ENCODE measurements at regions not wholly inside any gene's neighbourhood (a gene's known extent, or its start where the extent isn't known, plus 50 kb on each side); places are given as distances from the start of the nearest gene placed in this dataset.

DNA sequence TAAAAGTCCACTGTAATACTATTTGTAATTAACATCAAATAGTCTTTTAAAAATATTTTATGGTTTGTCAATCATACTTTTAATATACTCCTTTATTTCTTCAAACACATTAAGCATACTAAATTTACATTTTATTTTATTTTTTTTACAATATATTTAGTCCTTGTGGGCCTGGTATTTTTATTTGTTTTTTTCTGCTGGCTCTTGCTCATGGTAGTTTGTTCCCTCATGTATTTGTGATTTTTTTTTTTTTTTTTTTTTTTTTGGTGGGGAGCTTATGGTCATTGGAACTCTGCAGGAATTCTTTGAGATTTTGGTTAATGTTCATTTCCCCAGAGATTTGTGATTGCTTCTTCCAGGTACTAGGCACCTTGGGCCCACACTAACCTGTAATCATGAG is 185.5 kb downstream of the PDGFRA start:
- intact Hi-C loops (cut with DNase I; ENCODE audit: low total_unique reads) = no loop called here
- no peak overlapping the region for H3K27ac ChIP-seq
- H3K4me1 ChIP-seq = no peaks in the 10 kb centered on the region
- no peaks in the 10 kb centered on the region for H3K27me3 ChIP-seq
- H3K9me3 ChIP-seq = no peaks in the 10 kb centered on the region
- DNase-seq = no peak
- H3K36me3 ChIP-seq (ENCODE audit: low read depth, missing control alignments) = no peaks in the 10 kb centered on the region
- no peak overlapping the region for H3K4me3 ChIP-seq
- no peak for TF ChIP-seq POLR2A (IDR thresholded peaks at IDR 0.05)
- TF ChIP-seq, protein P1, sequence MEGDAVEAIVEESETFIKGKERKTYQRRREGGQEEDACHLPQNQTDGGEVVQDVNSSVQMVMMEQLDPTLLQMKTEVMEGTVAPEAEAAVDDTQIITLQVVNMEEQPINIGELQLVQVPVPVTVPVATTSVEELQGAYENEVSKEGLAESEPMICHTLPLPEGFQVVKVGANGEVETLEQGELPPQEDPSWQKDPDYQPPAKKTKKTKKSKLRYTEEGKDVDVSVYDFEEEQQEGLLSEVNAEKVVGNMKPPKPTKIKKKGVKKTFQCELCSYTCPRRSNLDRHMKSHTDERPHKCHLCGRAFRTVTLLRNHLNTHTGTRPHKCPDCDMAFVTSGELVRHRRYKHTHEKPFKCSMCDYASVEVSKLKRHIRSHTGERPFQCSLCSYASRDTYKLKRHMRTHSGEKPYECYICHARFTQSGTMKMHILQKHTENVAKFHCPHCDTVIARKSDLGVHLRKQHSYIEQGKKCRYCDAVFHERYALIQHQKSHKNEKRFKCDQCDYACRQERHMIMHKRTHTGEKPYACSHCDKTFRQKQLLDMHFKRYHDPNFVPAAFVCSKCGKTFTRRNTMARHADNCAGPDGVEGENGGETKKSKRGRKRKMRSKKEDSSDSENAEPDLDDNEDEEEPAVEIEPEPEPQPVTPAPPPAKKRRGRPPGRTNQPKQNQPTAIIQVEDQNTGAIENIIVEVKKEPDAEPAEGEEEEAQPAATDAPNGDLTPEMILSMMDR (IDR thresholded peaks at IDR 0.05) = no peak

DNA sequence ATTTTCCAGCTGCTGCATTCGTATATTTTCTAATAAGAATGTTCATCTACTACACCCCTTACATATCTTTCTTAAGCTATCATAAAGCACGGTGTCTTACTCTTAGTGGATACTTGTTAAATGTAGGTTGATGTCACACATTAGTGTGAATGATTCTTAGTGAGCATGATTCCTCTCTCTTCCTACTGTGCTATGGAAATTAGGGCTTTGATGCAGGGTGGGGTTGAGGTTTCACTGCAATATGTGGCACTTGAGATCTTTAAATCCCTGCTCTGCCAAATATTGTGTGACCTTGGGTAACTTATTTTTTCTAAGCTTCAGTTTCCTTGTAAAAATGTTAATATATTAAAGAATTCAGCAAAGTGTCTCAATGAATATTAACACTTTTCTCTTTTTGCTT is 188.4 kb downstream of the PDGFRA start:
- intact Hi-C loops (cut with DNase I; ENCODE audit: low total_unique reads) = no loop called here
- H3K27me3 ChIP-seq = no peaks in the 10 kb centered on the region
- DNase-seq = no peak
- no peaks in the 10 kb centered on the region for H3K9me3 ChIP-seq
- no peak overlapping the region for H3K4me3 ChIP-seq
- no peak for TF ChIP-seq POLR2A (IDR thresholded peaks at IDR 0.05)
- TF ChIP-seq, protein P1 (IDR thresholded peaks at IDR 0.05) = no peak
- H3K27ac ChIP-seq = no peak overlapping the region
- H3K4me1 ChIP-seq = no peaks in the 10 kb centered on the region
- no peaks in the 10 kb centered on the region for H3K36me3 ChIP-seq (ENCODE audit: low read depth, missing control alignments)
- WGBS, 2 donors = 50 to 68% methylated on average over 2 of the region's 2 CpGs

DNA sequence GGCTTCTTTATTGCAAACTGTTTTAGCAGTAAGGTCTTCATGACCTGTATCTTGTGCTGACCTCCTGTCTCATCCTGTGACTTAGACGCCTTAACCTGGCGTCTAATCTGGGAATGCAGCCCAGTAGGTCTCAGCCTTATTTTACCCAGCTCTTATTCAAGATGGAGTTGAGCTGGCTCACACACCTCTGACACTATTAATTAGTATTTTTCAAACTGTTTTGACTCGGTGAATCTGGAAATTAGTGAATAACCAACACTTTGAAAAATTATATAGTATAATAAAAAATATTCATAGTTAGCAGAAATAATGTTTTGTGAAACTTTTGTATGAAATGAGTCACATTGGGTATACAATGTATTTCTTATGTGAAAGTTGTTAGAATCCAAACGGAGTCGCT is 189.4 kb downstream of the PDGFRA start:
- TF ChIP-seq, protein P1 (IDR thresholded peaks at IDR 0.05) = no peak
- no peak for TF ChIP-seq POLR2A (IDR thresholded peaks at IDR 0.05)

DNA sequence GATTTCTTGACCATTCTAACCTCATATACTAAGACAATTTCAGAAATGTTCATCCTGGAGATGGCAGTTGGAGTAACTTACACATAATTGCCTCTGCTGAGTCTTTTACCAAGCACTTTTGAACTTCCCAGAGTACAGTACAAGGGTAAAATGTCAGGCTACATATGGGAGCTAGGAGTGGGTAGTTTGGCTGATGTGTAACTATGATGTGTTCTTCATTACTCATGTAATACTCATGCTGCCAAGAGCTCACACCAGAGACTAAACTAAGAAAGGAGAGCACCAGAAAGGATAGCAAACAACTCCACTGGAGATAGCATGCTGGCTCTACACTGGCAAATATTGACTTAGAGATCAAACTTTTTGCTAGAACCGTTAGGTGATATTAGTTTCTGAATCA is 194.0 kb downstream of the PDGFRA start:
- Histone ChIP-seq H3K4me1 (no peaks in the 10 kb centered on the region), H3K27ac (no peak overlapping the region), H3K9me3 (no peaks in the 10 kb centered on the region), H3K4me3 (no peak overlapping the region), H3K27me3 (no peaks in the 10 kb centered on the region), H3K36me3 (ENCODE audit: low read depth, missing control alignments) (no peaks in the 10 kb centered on the region)
- WGBS, 2 donors = 88 to 94% methylated on average over 1 of the region's 1 CpG
- no peak for TF ChIP-seq POLR2A (IDR thresholded peaks at IDR 0.05)
- TF ChIP-seq, protein P1 (IDR thresholded peaks at IDR 0.05) = no peak
- DNase-seq = no peak
- intact Hi-C loops (cut with DNase I; ENCODE audit: low total_unique reads) = no loop called here

More for the DNA sequence above, 189.4 kb downstream of the PDGFRA start:
- 88 to 90% methylated on average over 5 of the region's 5 CpGs for WGBS, 2 donors
- no peaks in the 10 kb centered on the region for H3K27me3 ChIP-seq
- H3K4me3 ChIP-seq = no peak overlapping the region
- no peak overlapping the region for H3K27ac ChIP-seq
- intact Hi-C loops (cut with DNase I; ENCODE audit: low total_unique reads) = no loop called here
- H3K9me3 ChIP-seq = no peaks in the 10 kb centered on the region
- no peaks in the 10 kb centered on the region for H3K4me1 ChIP-seq
- no peak for DNase-seq
- no peaks in the 10 kb centered on the region for H3K36me3 ChIP-seq (ENCODE audit: low read depth, missing control alignments)

DNA sequence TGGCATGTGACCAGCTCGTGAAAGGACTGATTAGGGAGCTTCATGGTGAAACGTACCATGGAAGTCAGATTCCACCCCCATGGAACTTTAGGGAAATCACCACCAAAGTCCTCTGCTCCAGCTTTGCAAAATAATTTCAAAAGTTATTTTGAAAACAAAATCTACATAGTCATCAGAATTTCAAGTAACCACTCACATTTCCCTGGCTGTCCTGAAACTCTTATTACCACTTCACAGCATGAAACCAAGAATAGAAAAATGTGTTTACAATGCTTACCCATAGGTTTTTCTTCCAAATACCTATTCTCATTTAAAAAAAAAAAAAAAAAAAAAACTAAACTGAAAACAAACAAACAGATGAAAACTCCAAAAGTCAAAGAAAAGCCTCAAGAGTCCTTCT is 198.7 kb downstream of the PDGFRA start:
- DNase-seq = no peak
- WGBS, 2 donors = 65 to 71% methylated on average over 2 of the region's 2 CpGs
- no peak for TF ChIP-seq POLR2A (IDR thresholded peaks at IDR 0.05)
- Histone ChIP-seq H3K4me1 (no peaks in the 10 kb centered on the region), H3K4me3 (no peak overlapping the region), H3K27ac (no peak overlapping the region), H3K36me3 (ENCODE audit: low read depth, missing control alignments) (no peaks in the 10 kb centered on the region), H3K27me3 (no peaks in the 10 kb centered on the region), H3K9me3 (no peaks in the 10 kb centered on the region)
- intact Hi-C loops (cut with DNase I; ENCODE audit: low total_unique reads) = no loop called here
